Prostate gland (tissue), 1 donor: ENCODE measurements at regions not wholly inside any gene's neighbourhood (a gene's known extent, or its start where the extent isn't known, plus 50 kb on each side); places are given as distances from the start of the nearest gene placed in this dataset.

Experiments used
- POLR2A ChIP-seq: fragments of 450-650 bp; IDR thresholded peaks from one replicate; pipeline ENCODE4 v1.6.1; 2016; ENCODE audit warnings: antibody characterized with exemption, mild to moderate bottlenecking
- POLR2AphosphoS5 ChIP-seq: sonication (generic); formaldehyde crosslinking; IDR thresholded peaks from one replicate; pipeline ENCODE4 v1.6.1; 2017; ENCODE audit warnings: antibody characterized with exemption

DNA sequence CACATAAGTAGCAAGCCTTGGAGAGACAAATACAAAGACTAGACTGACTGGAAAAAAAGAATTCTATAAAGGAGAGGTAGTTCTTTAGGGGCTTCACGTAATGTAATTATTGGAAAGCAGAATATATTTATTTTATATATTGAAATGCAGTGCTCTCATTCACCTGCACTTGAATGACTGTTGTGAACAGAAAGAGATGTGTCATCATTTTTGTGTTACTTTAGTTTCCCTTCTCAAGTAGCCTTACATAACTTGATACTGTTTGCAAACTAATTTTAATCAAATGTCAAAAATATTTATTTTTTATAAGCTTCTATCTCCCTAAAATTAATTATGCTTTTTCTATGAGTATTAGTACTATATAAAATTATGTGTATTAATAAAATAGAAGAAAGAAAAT is 691.1 kb upstream of the FTMT start:
- no peak for TF ChIP-seq POLR2AphosphoS5
- no peak for TF ChIP-seq POLR2A
